HK-2 (cell line): ENCODE measurements at regions not wholly inside any gene's neighbourhood (a gene's known extent, or its start where the extent isn't known, plus 50 kb on each side); places are given as distances from the start of the nearest gene placed in this dataset.
"Not testable (repeated sequence)": the region's sequence is repeated elsewhere in the genome, so short reads cannot be mapped to it uniquely, and the experiment has no call there.

Experiments
- DNase-seq: peaks from one replicate; pipeline ENCODE4 v3.0.0-alpha.2; 2018; ENCODE audit not compliant: unreplicated experiment

DNA sequence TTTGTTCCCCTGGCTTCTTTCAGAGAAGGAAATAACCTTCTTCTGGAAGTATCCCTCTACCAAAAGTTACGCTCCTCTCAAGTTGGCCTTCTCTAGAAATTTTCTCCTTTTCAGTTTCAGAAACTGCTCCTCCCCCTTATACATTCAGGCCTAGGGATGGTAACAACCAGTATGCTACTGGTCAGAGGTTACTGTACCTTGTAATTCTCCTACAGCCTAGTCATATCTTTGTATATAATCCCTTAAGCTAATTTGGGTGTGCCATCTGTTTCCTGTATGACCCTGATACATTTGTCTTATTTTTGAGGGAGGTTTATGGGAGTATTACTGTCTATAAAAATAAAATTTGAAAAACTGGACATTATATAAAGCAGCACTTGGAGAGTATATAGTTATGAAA, 98.0 kb upstream of the NOTCH2NLA start:
- not testable (repeated sequence) for DNase-seq

DNA sequence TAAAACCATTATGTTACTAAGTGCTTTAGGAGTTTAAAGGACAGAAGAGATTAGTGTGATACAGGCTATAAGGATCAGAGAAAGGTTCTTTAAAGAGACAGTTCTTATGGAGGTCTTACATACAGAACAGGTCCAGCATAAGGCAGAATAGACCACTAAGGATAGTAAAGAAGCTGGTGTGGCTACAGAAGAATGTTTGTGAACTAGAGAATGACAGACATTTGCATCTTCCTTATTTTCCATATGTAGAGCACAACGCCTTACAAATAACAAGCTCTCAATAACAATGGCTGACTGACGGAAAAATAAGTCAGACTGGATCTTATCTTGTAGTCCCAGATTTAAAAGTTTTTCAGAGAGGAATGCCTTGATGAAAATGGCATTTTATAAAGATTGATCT, 95.6 kb upstream of the NOTCH2NLA start:
- DNase-seq: not testable (repeated sequence)

GRCh38 chr1:146323302-146323701, 94.5 kb upstream of the NOTCH2NLA start:
- not testable (repeated sequence) for DNase-seq

GRCh38 chr1:146322893-146323292, 94.1 kb upstream of the NOTCH2NLA start:
- DNase-seq: not testable (repeated sequence)

GRCh38 chr1:146318715-146319114, 89.9 kb upstream of the NOTCH2NLA start:
- DNase-seq: not testable (repeated sequence)

GRCh38 chr1:146317785-146318184, 89.0 kb upstream of the NOTCH2NLA start:
- not testable (repeated sequence) for DNase-seq

DNA sequence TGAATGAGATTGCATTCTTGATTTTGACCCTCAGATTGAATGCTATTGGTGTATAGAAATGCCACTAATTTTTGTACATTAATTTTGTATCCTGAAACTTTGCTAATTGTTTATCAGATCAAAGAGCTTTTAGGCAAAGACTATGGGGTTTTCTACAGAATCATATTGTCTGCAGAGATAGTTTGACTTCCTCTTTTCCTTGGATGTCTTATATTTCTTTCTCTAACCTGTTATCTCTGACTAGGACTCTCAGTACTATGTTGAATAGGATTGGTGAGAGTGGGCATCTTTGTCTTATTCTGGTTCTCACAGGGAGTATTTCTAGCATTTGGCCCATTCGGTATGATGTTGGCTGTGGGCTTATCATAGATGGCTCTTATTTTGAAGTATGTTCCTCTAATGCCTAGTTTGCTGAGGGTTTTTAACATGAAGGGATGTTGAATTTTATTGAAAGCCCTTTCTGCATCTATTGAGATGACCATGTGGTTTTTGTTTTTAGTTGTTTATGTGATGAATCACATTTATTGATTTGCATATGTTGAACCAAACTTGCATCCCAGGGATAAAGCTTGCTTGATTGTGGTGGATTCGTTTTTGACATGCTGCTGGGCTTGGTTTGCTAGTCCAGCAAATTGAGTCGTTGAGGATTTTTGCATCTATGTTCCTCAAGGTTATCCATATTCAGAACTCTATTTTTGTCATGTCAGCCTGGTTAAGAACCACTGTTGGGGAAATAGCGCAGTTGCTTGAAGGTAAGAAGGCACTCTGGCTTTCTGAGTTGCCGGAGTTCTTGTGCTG, 85.8 kb upstream of the NOTCH2NLA start:
- not testable (repeated sequence) for DNase-seq

GRCh38 chr1:146310579-146310978, 81.8 kb upstream of the NOTCH2NLA start:
- not testable (repeated sequence) for DNase-seq

DNA sequence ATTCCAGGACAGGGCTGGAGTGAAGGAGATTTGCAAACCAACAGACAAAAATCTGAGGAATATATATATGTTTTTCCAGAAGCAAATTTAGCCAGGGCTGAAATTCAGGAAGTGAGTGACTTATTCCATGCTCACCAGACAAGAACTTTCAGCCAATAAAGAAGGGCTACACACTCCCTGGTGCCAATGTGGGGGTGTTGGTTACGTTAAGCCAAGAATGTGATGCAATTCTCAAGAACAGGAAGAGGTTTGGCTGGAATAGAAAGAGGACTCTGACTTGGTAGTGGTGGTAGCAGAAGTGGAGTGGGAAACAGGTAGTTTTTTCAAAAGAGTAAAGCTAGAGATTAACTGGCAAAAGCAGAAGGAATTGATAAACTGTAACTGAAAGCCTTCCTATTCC, 80.6 kb upstream of the NOTCH2NLA start:
- not testable (repeated sequence) for DNase-seq

GRCh38 chr1:146308892-146309291, 80.1 kb upstream of the NOTCH2NLA start:
- not testable (repeated sequence) for DNase-seq

- not testable (repeated sequence) for DNase-seq
Observed at GRCh38 chr1:146308152-146308551, 79.3 kb upstream of the NOTCH2NLA start.

- DNase-seq: not testable (repeated sequence)
Observed at GRCh38 chr1:146307632-146308031, 78.8 kb upstream of the NOTCH2NLA start.

DNA sequence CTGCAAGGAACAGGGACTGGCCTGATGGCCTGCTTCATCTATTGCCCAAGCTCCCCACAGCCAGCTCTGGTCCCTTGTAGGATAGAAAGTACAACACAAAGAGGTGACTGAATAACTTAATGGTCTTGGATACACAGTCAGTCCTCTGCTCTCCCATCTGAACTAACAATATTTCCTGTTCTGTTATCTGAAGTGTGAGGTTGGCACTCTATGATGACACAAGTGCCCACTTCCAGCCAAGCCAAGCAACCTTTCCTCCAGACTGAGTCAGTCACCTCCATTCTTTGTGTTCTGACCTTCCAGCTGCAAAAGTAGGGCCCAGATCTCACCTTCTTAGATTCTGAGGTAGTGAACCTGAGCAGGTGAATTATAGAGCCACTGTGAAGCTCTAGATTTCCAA, 77.8 kb upstream of the NOTCH2NLA start:
- not testable (repeated sequence) for DNase-seq

DNA sequence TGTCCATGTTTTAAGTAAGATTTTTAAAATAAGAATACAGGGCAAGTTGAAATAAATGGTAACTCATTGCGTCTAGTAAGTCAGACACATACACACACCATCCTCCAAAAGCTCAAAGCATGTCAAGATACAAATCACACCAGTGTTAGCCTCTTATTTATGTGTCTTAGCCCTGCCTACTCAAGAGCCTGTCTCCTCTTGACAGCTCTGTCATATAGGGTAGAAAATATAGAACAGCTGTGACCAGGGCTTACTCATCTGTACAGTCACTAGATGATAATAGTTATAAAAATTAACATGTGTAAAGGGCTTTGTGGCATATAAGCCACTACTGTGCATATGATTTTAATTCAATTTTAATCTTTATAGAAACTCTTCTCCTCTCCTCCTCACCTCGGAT, 76.6 kb upstream of the NOTCH2NLA start:
- not testable (repeated sequence) for DNase-seq

- DNase-seq: not testable (repeated sequence)
Observed at GRCh38 chr1:146298575-146298897, 69.7 kb upstream of the NOTCH2NLA start.

GRCh38 chr1:146297781-146298574, 69.2 kb upstream of the NOTCH2NLA start:
- DNase-seq: not testable (repeated sequence)

DNA sequence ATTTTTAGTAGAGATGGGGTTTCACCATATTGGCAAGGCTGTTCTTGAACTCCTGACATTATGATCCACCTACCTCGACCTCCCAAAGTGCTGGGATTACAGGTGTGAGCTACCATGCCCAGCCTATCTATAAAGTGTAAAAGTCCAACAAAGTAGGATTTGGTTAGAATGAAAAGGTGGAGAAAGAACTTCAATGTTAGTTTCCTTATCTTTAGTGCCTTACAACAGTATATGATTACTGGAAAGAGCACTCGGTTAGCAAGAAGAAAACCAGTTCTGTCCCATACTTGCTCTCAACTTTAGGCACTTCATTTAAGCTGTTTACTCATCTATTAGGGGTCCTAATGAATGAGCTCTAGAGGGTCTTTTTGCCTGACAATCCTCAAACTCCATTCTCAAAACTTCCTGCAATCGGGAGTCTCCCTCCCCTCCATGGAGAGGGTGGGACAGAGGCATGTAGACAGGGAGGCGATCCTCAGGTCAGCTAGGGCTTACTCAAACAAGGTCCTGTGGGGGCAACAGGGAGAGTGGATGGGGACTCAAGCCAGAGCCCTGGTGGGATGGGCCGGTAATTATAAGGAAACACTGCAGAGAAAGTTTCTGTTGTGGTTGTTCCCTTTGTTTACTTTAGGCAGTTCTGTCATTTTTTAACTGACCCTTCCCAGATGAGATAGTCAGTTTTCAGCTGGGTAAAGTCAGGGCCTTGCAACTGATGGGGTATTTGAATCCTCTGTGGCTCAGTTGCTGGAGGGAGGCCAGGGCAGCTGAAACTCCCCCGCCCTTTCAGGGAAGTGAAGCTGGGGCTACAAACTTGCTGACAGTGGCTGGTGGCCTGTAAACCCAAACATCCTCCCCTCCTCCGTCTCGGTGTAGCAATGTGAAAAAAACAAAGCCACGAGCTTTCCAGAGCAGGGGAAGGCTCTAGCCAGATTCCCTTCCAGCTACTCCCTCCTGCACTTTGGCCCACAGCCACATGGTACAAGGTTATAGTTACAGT, 64.4 kb upstream of the NOTCH2NLA start:
- not testable (repeated sequence) for DNase-seq

- not testable (repeated sequence) for DNase-seq
Observed at GRCh38 chr1:146292424-146292823, 63.6 kb upstream of the NOTCH2NLA start.

GRCh38 chr1:146287881-146288280, 59.1 kb upstream of the NOTCH2NLA start:
- DNase-seq: not testable (repeated sequence)

- DNase-seq: not testable (repeated sequence)
Observed at GRCh38 chr1:146284760-146285159, 55.9 kb upstream of the NOTCH2NLA start.

GRCh38 chr1:146283527-146283880, 54.7 kb upstream of the NOTCH2NLA start:
- DNase-seq: not testable (repeated sequence)
